BLaER1 treated with 17β-estradiol and CSF1 and Interleukin-3, amounts not matched to agents 10 nM and 100 nM (cell line): ENCODE measurements at regions not wholly inside any gene's neighbourhood (a gene's known extent, or its start where the extent isn't known, plus 50 kb on each side); places are given as distances from the start of the nearest gene placed in this dataset.

ENCODE experiments used
- H3K27ac ChIP-seq, 11 experiments: shearing (Covaris generic); formaldehyde crosslinking; 2 replicates each; pipeline ENCODE4 v1.8.1; 2022
- H3K27me3 ChIP-seq, 11 experiments: shearing (Covaris generic); formaldehyde crosslinking; 2 replicates each; pipeline ENCODE4 v1.8.1; 2022
- H3K36me3 ChIP-seq, 11 experiments: shearing (Covaris generic); formaldehyde crosslinking; 2 replicates each; pipeline ENCODE4 v1.8.1; 2022
- H3K4me1 ChIP-seq, 10 experiments: shearing (Covaris generic); formaldehyde crosslinking; 2 replicates each; pipeline ENCODE4 v1.8.1; 2022
- H3K4me2 ChIP-seq, 11 experiments: shearing (Covaris generic); formaldehyde crosslinking; 2 replicates each; pipeline ENCODE4 v1.8.1; 2022
- H3K4me3 ChIP-seq, 10 experiments: shearing (Covaris generic); formaldehyde crosslinking; 2 replicates each; pipeline ENCODE4 v1.8.1; 2022
- H3K9ac ChIP-seq, 11 experiments: shearing (Covaris generic); formaldehyde crosslinking; 2 replicates each; pipeline ENCODE4 v1.8.1; 2022
- H3K9me3 ChIP-seq, 11 experiments: shearing (Covaris generic); formaldehyde crosslinking; replicated peaks in 1 of 11; 2 replicates each; pipeline ENCODE4 v1.8.1; 2022
- H4K20me1 ChIP-seq, 11 experiments: shearing (Covaris generic); formaldehyde crosslinking; 2 replicates each; pipeline ENCODE4 v1.8.1; 2022
- Cebpa-rat ChIP-seq, 11 experiments: shearing (Covaris generic); IDR thresholded peaks; 2 replicates each; pipeline ENCODE4 v1.8.1; 2022

DNA sequence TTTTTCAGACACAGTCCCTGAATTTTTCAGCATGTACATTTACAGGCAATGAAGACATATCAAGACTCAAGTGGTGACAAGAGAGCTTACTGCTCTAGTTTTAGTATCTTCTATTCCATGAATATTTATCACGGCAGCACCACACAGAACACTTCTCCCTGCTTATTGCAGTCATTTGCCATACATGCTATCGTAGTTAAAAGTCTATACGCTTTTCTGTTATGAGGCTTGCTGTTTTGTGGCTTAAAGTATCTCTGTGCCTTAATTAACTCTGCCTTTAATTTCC is 65.4 kb upstream of the GK2 start:
- Histone ChIP-seq H3K9me3 (no peaks in the 10 kb centered on the region), H3K4me2 (no peak overlapping the region), H3K36me3 (no peaks in the 10 kb centered on the region), H3K9ac (no peak overlapping the region), H3K27ac (no peak overlapping the region), H3K27me3 (no peaks in the 10 kb centered on the region), H4K20me1 (no peaks in the 10 kb centered on the region), H3K4me3 (no peak overlapping the region), H3K4me1 (no peaks in the 10 kb centered on the region)
- TF ChIP-seq Cebpa-rat (IDR thresholded peaks at IDR 0.05) = no peak

DNA sequence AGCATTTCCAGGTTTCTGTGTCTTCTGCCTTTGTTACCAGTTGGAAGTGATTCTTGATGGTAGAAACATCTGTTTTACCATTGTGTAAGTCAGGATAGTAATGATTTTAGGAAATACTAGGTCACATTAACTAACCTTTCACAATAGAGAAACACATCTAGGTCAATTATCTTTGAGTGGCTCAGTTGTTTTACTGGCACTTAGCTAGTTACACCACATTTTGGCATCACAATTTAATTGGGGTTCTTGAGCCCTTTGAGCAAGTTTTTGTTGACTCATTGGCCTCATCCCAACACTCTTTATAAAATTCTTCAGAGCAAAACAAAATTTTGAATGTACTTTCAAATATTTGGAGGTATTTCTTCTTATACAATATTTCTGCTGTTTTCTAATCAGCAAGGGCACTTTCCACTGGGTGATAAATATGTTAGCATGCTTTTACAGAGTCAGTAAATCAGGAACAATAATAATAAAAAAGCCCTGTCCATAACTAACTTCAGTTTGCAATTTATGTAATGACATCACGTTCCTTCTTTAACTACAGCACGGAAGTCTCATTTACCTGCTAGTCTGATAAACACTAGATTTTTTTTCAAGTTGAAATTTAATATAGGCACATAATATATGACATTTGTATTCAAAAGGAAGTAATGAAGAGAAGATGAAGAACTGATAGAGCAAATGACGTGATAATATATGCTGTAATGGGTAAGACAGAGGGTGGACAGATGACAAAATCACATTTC is 64.8 kb upstream of the GK2 start:
- Histone ChIP-seq H3K9ac (no peak overlapping the region), H3K4me2 (no peak overlapping the region), H3K27ac (no peak overlapping the region), H3K4me1 (no peaks in the 10 kb centered on the region), H3K36me3 (no peaks in the 10 kb centered on the region), H3K9me3 (no peaks in the 10 kb centered on the region), H4K20me1 (no peaks in the 10 kb centered on the region), H3K27me3 (no peaks in the 10 kb centered on the region), H3K4me3 (no peak overlapping the region)
- no peak for TF ChIP-seq Cebpa-rat (IDR thresholded peaks at IDR 0.05)

DNA sequence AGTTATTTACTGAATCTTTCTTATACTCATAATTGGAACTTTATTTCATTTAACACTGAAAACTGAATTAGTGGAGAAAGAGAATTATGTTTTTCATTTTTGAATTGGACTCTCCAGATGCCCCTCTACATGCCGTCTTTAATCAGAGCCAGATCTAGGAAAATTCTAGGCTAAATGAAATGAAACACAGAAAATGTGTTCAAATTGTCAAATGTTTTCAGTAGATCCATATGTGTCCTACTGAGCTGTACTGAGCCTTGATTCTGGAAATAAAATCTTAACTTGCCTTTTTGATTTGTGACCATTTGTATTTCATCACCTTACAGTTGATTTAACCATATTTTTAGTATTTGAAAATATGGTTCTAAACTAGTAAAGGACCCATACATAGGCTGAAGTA is 64.0 kb upstream of the GK2 start:
- Histone ChIP-seq H3K27me3 (no peaks in the 10 kb centered on the region), H3K4me3 (no peak overlapping the region), H3K4me2 (no peak overlapping the region), H4K20me1 (no peaks in the 10 kb centered on the region), H3K4me1 (no peaks in the 10 kb centered on the region), H3K27ac (no peak overlapping the region), H3K9me3 (no peaks in the 10 kb centered on the region), H3K9ac (no peak overlapping the region), H3K36me3 (no peaks in the 10 kb centered on the region)
- TF ChIP-seq Cebpa-rat (IDR thresholded peaks at IDR 0.05) = no peak

DNA sequence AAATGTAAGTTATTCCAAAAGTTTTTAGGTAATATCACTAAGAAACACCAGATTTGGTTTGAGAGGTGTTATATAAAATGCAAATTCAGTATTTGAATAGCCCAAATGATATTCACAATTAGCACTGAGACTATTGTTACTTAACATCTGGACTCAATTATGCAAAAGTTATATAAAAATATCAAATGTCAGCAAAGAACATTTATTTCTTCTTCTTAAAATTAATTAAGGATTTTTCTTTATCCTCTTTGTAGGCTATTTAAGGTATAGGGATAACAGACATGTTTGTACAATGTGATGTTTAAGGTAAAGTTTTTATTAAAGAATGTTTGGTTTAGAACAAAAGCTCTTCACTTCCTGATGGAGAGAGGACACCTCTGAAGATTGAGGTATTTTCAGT is 63.3 kb upstream of the GK2 start:
- H3K9me3 ChIP-seq = no peaks in the 10 kb centered on the region
- no peaks in the 10 kb centered on the region for H3K36me3 ChIP-seq
- no peak for TF ChIP-seq Cebpa-rat (IDR thresholded peaks at IDR 0.05)
- H3K4me1 ChIP-seq = no peaks in the 10 kb centered on the region
- H3K4me2 ChIP-seq = no peak overlapping the region
- H3K27ac ChIP-seq = no peak overlapping the region
- H3K27me3 ChIP-seq = no peaks in the 10 kb centered on the region
- no peak overlapping the region for H3K9ac ChIP-seq
- H3K4me3 ChIP-seq = no peak overlapping the region
- H4K20me1 ChIP-seq = no peaks in the 10 kb centered on the region

DNA sequence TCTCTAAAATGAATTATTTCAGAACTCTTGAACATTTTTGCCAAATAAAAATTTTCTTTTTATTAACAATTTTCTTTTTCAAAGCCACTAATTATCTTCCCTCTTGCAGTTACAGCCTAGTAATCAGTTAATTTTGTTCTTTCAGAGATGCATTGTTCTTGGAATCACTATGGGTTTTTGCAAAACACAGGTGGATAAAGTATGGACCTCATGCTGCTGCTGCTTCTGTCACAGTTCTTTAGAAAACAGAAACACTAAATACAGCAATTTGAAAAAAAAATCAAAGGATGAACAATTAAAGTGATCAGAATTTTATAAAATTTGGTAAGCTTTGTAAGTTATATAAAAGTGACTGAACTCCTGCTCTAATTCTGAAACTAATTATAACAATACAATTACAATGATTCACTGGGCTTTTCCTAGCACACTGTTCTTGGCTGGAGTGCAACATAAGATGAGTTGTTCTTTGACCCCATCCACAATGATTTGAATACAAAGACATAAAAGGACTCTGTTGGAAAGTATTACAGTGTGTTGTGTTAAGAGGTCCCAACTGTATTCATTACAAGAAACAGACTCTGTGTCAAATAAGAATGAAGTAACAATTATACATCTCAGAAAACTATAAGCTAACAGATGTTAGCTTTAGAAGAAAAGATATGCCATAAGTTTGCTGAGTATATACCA is 59.4 kb upstream of the GK2 start:
- no peak for TF ChIP-seq Cebpa-rat (IDR thresholded peaks at IDR 0.05)
- Histone ChIP-seq H3K27me3 (no peaks in the 10 kb centered on the region), H3K4me2 (no peak overlapping the region), H4K20me1 (no peaks in the 10 kb centered on the region), H3K27ac (no peak overlapping the region), H3K4me3 (no peak overlapping the region), H3K9me3 (peaks cover 0 to 6% (median 0%) of the 10 kb centered on the region in 11 experiments; a peak in 1 of 22 replicates), H3K36me3 (no peaks in the 10 kb centered on the region), H3K9ac (no peak overlapping the region), H3K4me1 (no peaks in the 10 kb centered on the region)

DNA sequence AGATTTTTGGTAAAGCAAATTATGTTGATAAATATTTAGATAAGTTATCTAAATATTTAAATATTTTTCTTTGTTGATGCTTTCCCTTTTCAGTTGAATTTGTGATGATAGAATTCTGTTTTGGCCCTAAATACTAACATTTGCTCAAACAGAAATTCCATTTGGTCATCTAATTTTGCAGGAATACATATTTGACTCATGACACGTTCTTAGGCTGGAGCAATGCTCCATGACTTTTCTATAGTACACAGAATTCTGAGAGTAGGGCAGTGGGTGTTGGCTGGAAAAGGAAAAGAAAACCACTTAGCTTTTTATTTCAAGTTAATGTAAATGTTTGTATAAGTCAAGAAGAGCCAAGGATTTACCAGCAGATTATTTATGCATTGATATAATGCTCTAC is 58.6 kb upstream of the GK2 start:
- Histone ChIP-seq H3K4me3 (no peak overlapping the region), H4K20me1 (no peaks in the 10 kb centered on the region), H3K9ac (no peak overlapping the region), H3K4me2 (no peak overlapping the region), H3K9me3 (peaks cover 0 to 6% (median 0%) of the 10 kb centered on the region in 11 experiments; a peak in 1 of 22 replicates), H3K27me3 (no peaks in the 10 kb centered on the region), H3K36me3 (no peaks in the 10 kb centered on the region), H3K27ac (no peak overlapping the region), H3K4me1 (no peaks in the 10 kb centered on the region)
- no peak for TF ChIP-seq Cebpa-rat (IDR thresholded peaks at IDR 0.05)
